H1 (cell line): ENCODE measurements at regions not wholly inside any gene's neighbourhood (a gene's known extent, or its start where the extent isn't known, plus 50 kb on each side); places are given as distances from the start of the nearest gene placed in this dataset.

ENCODE experiments used
- CTCF ChIA-PET: fragments of 300-600 bp; sonication (Branson Sonifier 250); formaldehyde crosslinking; loops from one replicate; lab custom pipeline; 2021; ENCODE audit not compliant: partially characterized antibody; lab: Charles Lee
- POLR2A ChIA-PET: fragments of 300-600 bp; sonication (Branson Sonifier 250); formaldehyde crosslinking; loops from one replicate; lab custom pipeline; 2021; ENCODE audit warnings: inconsistent platforms; ENCODE audit not compliant: partially characterized antibody; lab: Charles Lee
- DNase-seq, 2 experiments: peaks; one replicate each; pipeline versions ENCODE4 v3.0.0 to v3.0.0-alpha.2; 2010 to 2022; ENCODE audit warnings: low spot score in 2 of 2, low read depth in 1 of 2, mixed read lengths in 1 of 2
- FAIRE-seq: peaks from 2 replicates; lab custom pipeline; 2011; peaks lifted over from hg19 to GRCh38; lab: Jason Lieb, UNC
- H2AFZ ChIP-seq: 2 replicates; pipeline ENCODE4 v1.8.1; 2012; ENCODE audit warnings: low read length, inconsistent platforms
- H2AK5ac ChIP-seq: 2 replicates; pipeline ENCODE4 v1.6.1; 2013; ENCODE audit warnings: low read depth, low read length
- H2BK120ac ChIP-seq: replicated peaks from 2 replicates; pipeline ENCODE3; 2013; ENCODE audit warnings: low read depth, low read length, inconsistent platforms
- H2BK12ac ChIP-seq: 2 replicates; pipeline ENCODE4 v1.6.1; 2013; ENCODE audit warnings: low read depth, low read length
- H2BK15ac ChIP-seq: 2 replicates; pipeline ENCODE4 v1.6.1; 2013; ENCODE audit warnings: low read length
- H2BK20ac ChIP-seq: 2 replicates; pipeline ENCODE4 v1.6.1; 2013; ENCODE audit warnings: low read length
- H2BK5ac ChIP-seq: 2 replicates; pipeline ENCODE4 v1.6.1; 2013; ENCODE audit warnings: low read depth, low read length
- H3K14ac ChIP-seq: 2 replicates; pipeline ENCODE4 v1.6.1; 2013; ENCODE audit warnings: inconsistent platforms; ENCODE audit not compliant: insufficient read length
- H3K18ac ChIP-seq: 2 replicates; pipeline ENCODE4 v1.6.1; 2013; ENCODE audit warnings: low read length; ENCODE audit errors: extremely low read depth
- H3K23ac ChIP-seq: 2 replicates; pipeline ENCODE4 v1.6.1; 2013; ENCODE audit warnings: inconsistent platforms; ENCODE audit not compliant: insufficient read length
- H3K23me2 ChIP-seq: 2 replicates; pipeline ENCODE4 v1.6.1; 2013; ENCODE audit warnings: low read depth, low read length
- H3K27ac ChIP-seq: 2 replicates; pipeline ENCODE4 v1.6.1; 2011; ENCODE audit warnings: low read depth, low read length, inconsistent platforms
- H3K27me3 ChIP-seq, 4 experiments: replicated peaks in 1 of 4; 1 replicate in 1 of 4; 2 replicates in 3 of 4; pipeline versions ENCODE4 v1.6.1 to v1.8.1; 2011 to 2013; ENCODE audit warnings: low read length in 3 of 4, mild to moderate bottlenecking in 3 of 4, inconsistent platforms in 2 of 4, mixed read lengths in 2 of 4, moderate library complexity in 1 of 4; ENCODE audit not compliant: control insufficient read depth in 3 of 4, insufficient read depth in 3 of 4; ENCODE audit errors: extremely low read depth in 1 of 4
- H3K36me3 ChIP-seq, 4 experiments: 2 replicates each; pipeline versions ENCODE4 v1.6.1 to v1.8.1; 2011 to 2013; ENCODE audit warnings: mild to moderate bottlenecking in 4 of 4, low read length in 3 of 4, moderate library complexity in 2 of 4, control low read depth in 1 of 4, inconsistent platforms in 1 of 4; ENCODE audit not compliant: insufficient read depth in 4 of 4, control insufficient read depth in 2 of 4
- H3K4ac ChIP-seq: replicated peaks from 2 replicates; pipeline ENCODE3; 2013; ENCODE audit warnings: low read length, low read depth, mixed read lengths, inconsistent platforms; ENCODE audit not compliant: insufficient read length
- H3K4me1 ChIP-seq, 4 experiments: replicated peaks in 1 of 4; 1 replicate in 1 of 4; 2 replicates in 3 of 4; pipeline versions ENCODE4 v1.6.1 to v1.8.1; 2011 to 2013; ENCODE audit warnings: low read length in 3 of 4, inconsistent platforms in 2 of 4, mixed read lengths in 1 of 4; ENCODE audit not compliant: insufficient read depth in 4 of 4, control insufficient read depth in 3 of 4
- H3K4me2 ChIP-seq, 2 experiments: 2 replicates each; pipeline versions ENCODE4 v1.6.1 to v1.8.1; 2011 to 2013; ENCODE audit warnings: low read depth in 2 of 2, low read length in 2 of 2, control low read depth in 1 of 2, inconsistent platforms in 1 of 2, mild to moderate bottlenecking in 1 of 2; ENCODE audit not compliant: insufficient read depth in 1 of 2
- H3K4me3 ChIP-seq, 4 experiments: fragments of 200-600, 300-600 bp in 1 of 4; sonication (generic), shearing (Covaris generic), sonication (Bioruptor Twin) in 1 of 4; 2 replicates each; pipeline versions ENCODE4 v1.5.1 to v1.8.1; 2011 to 2016; ENCODE audit warnings: low read length in 4 of 4, low read depth in 3 of 4, control low read depth in 2 of 4, inconsistent platforms in 2 of 4, mild to moderate bottlenecking in 2 of 4, mixed read lengths in 1 of 4, moderate library complexity in 1 of 4; ENCODE audit not compliant: insufficient read depth in 2 of 4; ENCODE audit errors: extremely low read depth in 1 of 4
- H3K56ac ChIP-seq: replicated peaks from 2 replicates; pipeline ENCODE3; 2013; ENCODE audit warnings: low read depth, mild to moderate bottlenecking, mixed read lengths, low read length, inconsistent platforms; ENCODE audit not compliant: insufficient read length
- H3K79me1 ChIP-seq: 2 replicates; pipeline ENCODE4 v1.6.1; 2013; ENCODE audit warnings: low read depth, low read length, control low read depth
- H3K79me2 ChIP-seq, 2 experiments: 2 replicates each; pipeline versions ENCODE4 v1.6.1 to v1.8.1; 2012 to 2013; ENCODE audit warnings: low read length in 2 of 2, mild to moderate bottlenecking in 2 of 2, inconsistent platforms in 1 of 2; ENCODE audit not compliant: insufficient read depth in 2 of 2, control insufficient read depth in 1 of 2
- H3K9ac ChIP-seq, 4 experiments: replicated peaks in 1 of 4; 1 replicate in 1 of 4; 2 replicates in 3 of 4; pipeline versions ENCODE4 v1.6.1 to v1.8.1; 2011 to 2013; ENCODE audit warnings: low read depth in 3 of 4, low read length in 3 of 4, control low read depth in 2 of 4, mild to moderate bottlenecking in 2 of 4, moderate library complexity in 2 of 4, inconsistent platforms in 1 of 4; ENCODE audit errors: extremely low read depth in 1 of 4
- H3K9me3 ChIP-seq, 2 experiments: 2 replicates each; pipeline versions ENCODE4 v1.6.1 to v1.8.1; 2012 to 2013; ENCODE audit warnings: mild to moderate bottlenecking in 2 of 2, moderate library complexity in 2 of 2, control low read depth in 1 of 2, inconsistent platforms in 1 of 2, low read depth in 1 of 2, low read length in 1 of 2, mixed read lengths in 1 of 2; ENCODE audit not compliant: insufficient read depth in 2 of 2
- H4K20me1 ChIP-seq, 2 experiments: replicated peaks in 1 of 2; 2 replicates each; pipeline versions ENCODE3 to v1.8.1; 2011 to 2013; ENCODE audit warnings: inconsistent platforms in 2 of 2, low read length in 2 of 2, mild to moderate bottlenecking in 1 of 2; ENCODE audit not compliant: insufficient read depth in 2 of 2, control insufficient read depth in 1 of 2
- H4K5ac ChIP-seq: 2 replicates; pipeline ENCODE4 v1.6.1; 2013; ENCODE audit warnings: low read length, low read depth, mixed read lengths, inconsistent platforms; ENCODE audit not compliant: insufficient read length
- H4K8ac ChIP-seq: 2 replicates; pipeline ENCODE4 v1.8.0; 2013; ENCODE audit warnings: mild to moderate bottlenecking, moderate library complexity, low read length, inconsistent platforms; ENCODE audit not compliant: insufficient read depth; ENCODE audit errors: extremely low read depth
- H4K91ac ChIP-seq: replicated peaks from 2 replicates; pipeline ENCODE3; 2013; ENCODE audit warnings: low read length, mixed read lengths, inconsistent platforms; ENCODE audit not compliant: insufficient read length
- ASH2L ChIP-seq: fragments of 200-600, 300-600 bp; sonication (generic); IDR thresholded peaks from one replicate; pipeline ENCODE4 v1.7.1; 2017; ENCODE audit warnings: low read length
- SIN3A ChIP-seq, 2 experiments: IDR thresholded peaks in 1 of 2; conservative IDR thresholded peaks in 1 of 2; 2 replicates each; pipeline ENCODE4 v1.6.1; 2011 to 2012; ENCODE audit warnings: low read length in 2 of 2, improper control_type of control experiment in 1 of 2, low read depth in 1 of 2, mild to moderate bottlenecking in 1 of 2
- TCF12 ChIP-seq: IDR thresholded peaks from 2 replicates; pipeline ENCODE4 v1.6.1; 2011; ENCODE audit warnings: low read depth, mild to moderate bottlenecking, low read length
- WGBS, 2 experiments: shearing (Covaris generic) in 1 of 2; methylation state at CpG; one replicate each; pipeline versions ENCODE4 v1.1.6 to v1.1.7; 2013 to 2015; ENCODE audit warnings: low lambda C conversion rate in 2 of 2, mixed read lengths in 2 of 2, inconsistent platforms in 1 of 2, low coverage in 1 of 2, missing lambda C conversion rate in 1 of 2; ENCODE audit not compliant: insufficient replicate concordance in 2 of 2, insufficient coverage in 1 of 2, insufficient read length in 1 of 2; ENCODE audit errors: extremely low coverage in 1 of 2, missing lambda C conversion rate in 1 of 2; 5-methylcytosine and 5-hydroxymethylcytosine counted together

- no peak overlapping the region for H2BK12ac ChIP-seq
- FAIRE-seq: no peak
- H2BK5ac ChIP-seq: no peak overlapping the region
Measured at GRCh38 chr12:24505366-24506015, 443.4 kb downstream of the BCAT1 start.

More at GRCh38 chr12:24505366-24506015, 443.4 kb downstream of the BCAT1 start:
- no peak overlapping the region for H3K4ac ChIP-seq
- no peak overlapping the region for H4K91ac ChIP-seq
- H3K9me3 ChIP-seq: no peaks in the 10 kb centered on the region
- H3K79me2 ChIP-seq: no peaks in the 10 kb centered on the region
- no peak overlapping the region for H4K5ac ChIP-seq
- no peaks in the 10 kb centered on the region for H4K20me1 ChIP-seq
- no peaks in the 10 kb centered on the region for H3K27me3 ChIP-seq
- H3K14ac ChIP-seq: no peak overlapping the region
- 83% methylated on average over 7 of the region's 7 CpGs; no CpG with 5 or more reads in 1 of the 2 experiments for WGBS, 2 experiments
- no peak overlapping the region for H3K23ac ChIP-seq
- H3K4me3 ChIP-seq: no peak overlapping the region
- H3K18ac ChIP-seq: no peak overlapping the region
- CTCF ChIA-PET: no interaction called here
- peak overlapping the region; percentile 68; the same call in 1 of the 2 replicates for H4K8ac ChIP-seq
- no peaks in the 10 kb centered on the region; the same call in 1 of the 2 replicates for H3K23me2 ChIP-seq
- H3K4me2 ChIP-seq: no peak overlapping the region
- POLR2A ChIA-PET: no interaction called here
- no peaks in the 10 kb centered on the region for H3K4me1 ChIP-seq
- no peak overlapping the region for H3K27ac ChIP-seq
- no peak overlapping the region for H2AFZ ChIP-seq
- H3K56ac ChIP-seq: no peak overlapping the region
- TF ChIP-seq ASH2L (no peak), TCF12 (no peak), SIN3A (conservative IDR thresholded peaks at IDR 0.05 in 1 of 2, IDR thresholded peaks at IDR 0.05 in 1 of 2; ENCODE audit: low read depth in 1 of 2, low read length in 2 of 2) (no peak)
- H2BK15ac ChIP-seq: no peak overlapping the region
- peaks cover 3% of the 10 kb centered on the region; the same call in 1 of the 2 replicates for H3K79me1 ChIP-seq
- DNase-seq: no peak
- H3K36me3 ChIP-seq: no peaks in the 10 kb centered on the region
- no peak overlapping the region for H2BK120ac ChIP-seq
- no peak overlapping the region for H2BK20ac ChIP-seq
- no peak overlapping the region for H3K9ac ChIP-seq
- H2AK5ac ChIP-seq: no peak overlapping the region
